Keratinocyte (primary cell): ENCODE measurements at regions not wholly inside any gene's neighbourhood (a gene's known extent, or its start where the extent isn't known, plus 50 kb on each side); places are given as distances from the start of the nearest gene placed in this dataset.

Experiments used
- CTCF ChIP-seq, 3 experiments: IDR thresholded peaks in 1 of 3; conservative IDR thresholded peaks in 1 of 3; optimal IDR thresholded peaks in 1 of 3; 2 replicates in 2 of 3; 3 replicates in 1 of 3; pipeline versions ENCODE3 to v1.5.1; 2011; ENCODE audit warnings: low read length in 3 of 3, mild to moderate bottlenecking in 3 of 3, moderate library complexity in 2 of 3, control low read depth in 1 of 3, inconsistent platforms in 1 of 3; ENCODE audit not compliant: insufficient read depth in 2 of 3; ENCODE audit errors: extremely low read depth in 1 of 3
- EZH2 ChIP-seq: IDR thresholded peaks from one replicate; pipeline ENCODE4 v1.6.1; 2012; ENCODE audit warnings: inconsistent platforms, mild to moderate bottlenecking, low read length, moderate library complexity

GRCh38 chrX:150152546-150152945 lies 210.6 kb upstream of the MAMLD1 start:
- TF ChIP-seq CTCF (optimal IDR thresholded peaks at IDR 0.05 in 1 of 3, IDR thresholded peaks at IDR 0.05 in 1 of 3, conservative IDR thresholded peaks at IDR 0.05 in 1 of 3; ENCODE audit: extremely low read depth in 1 of 3, insufficient read depth in 2 of 3, low read length in 3 of 3) (no peak), EZH2 (no peak)
